IPS DF 4.7 (cell line): ENCODE measurements at regions not wholly inside any gene's neighbourhood (a gene's known extent, or its start where the extent isn't known, plus 50 kb on each side); places are given as distances from the start of the nearest gene placed in this dataset.

ENCODE experiments used
- DNase-seq: peaks from one replicate; pipeline ENCODE4 v3.0.0-alpha.2; 2013; ENCODE audit warnings: low spot score; ENCODE audit errors: extremely low read depth

DNA sequence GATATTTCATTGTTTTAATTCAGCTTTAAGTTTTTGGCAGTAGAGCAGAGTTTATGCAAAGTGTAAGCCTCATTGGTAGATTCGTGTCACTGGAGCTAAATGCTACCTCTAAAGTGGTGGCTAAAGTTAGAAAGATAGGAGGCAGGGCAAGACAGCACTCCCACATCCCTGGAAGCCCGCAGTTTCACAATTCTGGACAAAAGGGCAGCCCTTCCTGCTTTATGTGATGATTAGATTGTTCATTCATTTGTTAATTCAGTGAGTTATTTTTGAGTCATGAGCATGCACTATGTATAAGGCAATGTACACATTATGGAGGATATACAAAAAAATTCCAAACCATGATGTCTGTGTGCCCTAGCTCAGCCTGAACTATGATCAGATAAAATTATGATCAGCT lies 52.1 kb upstream of the EIF3M start:
- DNase-seq: no peak

DNA sequence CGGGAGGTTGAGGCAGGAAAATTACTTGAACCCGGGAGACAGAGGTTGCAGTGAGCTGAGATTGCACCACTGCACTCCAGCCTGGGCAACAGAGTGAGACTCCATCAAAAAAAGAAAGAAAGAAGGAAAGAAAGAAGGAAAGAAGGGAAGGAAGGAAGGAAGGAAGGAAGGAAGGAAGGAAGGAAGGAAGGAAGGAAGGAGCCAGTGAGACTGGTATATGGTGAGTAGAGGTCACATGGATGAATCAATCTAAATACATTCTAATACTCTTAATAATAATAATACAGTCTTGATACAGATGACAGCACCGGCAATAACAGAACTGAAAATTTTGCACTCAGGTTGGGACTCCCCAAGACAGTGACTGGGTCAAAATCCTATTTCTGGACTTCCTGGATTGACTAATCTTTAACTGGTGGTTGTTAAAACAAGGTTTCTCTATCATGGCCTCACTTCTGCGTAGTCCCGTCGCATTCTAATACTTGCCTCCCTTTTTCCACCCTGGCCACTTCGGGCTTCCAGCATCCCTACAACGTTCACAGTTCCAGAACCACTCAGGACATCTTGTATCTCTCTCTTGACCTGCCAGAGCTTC lies 53.5 kb upstream of the EIF3M start:
- no peak for DNase-seq

DNA sequence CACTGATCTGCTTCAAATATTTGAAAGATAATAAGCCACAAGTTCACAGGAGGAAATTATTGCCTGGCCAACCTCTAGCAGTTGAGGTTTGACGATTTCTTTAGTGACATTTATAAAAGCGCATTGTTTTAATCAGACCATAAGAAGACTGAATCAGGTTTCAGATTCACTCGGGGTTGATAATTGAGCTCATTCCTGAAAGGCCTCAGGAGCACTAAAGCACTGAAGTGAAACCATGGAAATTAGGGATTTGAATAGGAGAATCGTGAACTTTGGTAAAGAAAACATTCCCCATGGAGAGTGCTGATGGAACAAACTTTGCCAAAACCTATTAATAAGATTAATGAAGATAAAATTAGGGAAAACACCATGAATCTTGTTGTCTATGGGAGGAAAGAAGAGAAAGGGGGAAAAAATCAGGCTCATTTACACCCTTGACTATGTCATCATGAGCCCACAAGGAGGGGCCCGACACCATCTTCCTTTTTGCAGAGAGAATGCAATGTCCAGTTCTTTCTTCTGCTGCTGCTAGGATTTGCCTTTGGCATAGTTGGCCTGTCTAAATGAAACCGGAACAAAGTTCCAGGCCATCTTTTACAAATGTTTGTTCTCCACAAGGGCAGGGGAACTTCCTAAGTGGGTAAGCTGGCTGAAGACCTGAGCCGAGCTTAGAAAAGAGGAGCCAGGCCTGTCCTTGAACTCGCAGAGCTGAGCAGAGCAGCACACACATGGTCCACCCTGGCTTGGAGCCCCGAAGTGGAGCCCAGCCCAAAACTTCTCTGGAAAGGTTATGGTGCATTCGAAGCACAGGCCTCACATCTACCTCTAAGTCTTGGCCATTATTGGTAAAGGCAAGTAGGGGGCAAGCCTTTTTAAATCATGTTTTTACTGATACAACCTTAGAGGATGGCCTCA lies 56.1 kb upstream of the EIF3M start:
- no peak for DNase-seq

DNA sequence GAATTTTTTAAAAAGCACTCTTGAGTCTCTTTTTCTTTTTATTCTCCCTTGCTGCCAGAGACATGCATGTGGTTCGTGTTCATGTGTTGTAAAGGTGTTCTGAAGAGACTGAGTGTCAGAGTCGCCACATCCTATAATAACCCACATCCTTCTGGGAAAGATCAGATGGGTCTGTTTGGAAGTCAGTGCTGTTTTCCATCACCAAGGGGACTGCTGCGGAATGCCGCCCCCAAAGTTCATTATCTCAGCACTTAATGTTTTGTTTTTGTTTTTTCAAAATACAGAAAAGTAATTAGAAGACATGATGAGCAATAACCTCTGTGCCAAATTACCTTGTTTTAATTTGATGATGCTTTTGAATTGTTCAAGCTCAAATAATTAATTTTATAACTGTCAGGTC lies 56.9 kb upstream of the EIF3M start:
- no peak for DNase-seq

DNA sequence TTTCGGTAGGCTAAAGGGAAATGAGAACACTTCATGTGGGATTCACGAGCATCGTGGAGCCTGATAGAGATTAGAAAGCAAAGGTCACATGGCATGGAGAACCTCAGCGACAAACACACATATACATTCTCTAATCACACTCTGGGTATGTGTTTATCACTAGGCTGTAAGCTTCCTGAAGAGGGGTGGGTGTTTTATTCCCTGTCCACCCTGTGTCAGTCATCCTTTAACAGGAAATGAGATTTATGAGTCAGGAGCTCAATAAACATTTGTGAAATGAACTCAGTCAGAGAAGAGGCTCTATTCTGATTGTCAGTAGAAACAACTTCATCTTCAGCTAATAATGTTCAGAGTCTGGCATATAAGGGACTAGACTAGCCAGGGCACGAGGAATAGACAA lies 71.7 kb upstream of the EIF3M start:
- DNase-seq: no peak

DNA sequence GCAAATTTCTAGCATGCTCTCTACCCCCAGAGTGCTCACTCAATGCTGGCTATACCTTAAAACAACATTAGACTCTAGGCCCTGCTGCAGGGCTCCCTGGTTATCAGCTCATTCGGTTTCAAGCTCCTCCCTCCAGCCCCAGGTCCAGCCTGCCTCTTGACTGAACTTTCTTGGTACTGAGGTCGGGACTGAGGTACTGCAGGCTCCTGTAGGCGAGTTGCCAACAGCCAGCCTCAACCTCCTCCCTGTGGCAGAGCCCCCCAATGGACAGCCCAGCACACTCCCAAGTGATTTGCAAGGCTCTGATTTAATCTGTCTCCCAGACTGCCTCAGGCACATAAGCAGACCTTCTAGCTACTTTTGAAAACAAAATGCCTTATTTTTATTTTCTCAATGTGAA lies 73.6 kb upstream of the EIF3M start:
- DNase-seq: no peak

DNA sequence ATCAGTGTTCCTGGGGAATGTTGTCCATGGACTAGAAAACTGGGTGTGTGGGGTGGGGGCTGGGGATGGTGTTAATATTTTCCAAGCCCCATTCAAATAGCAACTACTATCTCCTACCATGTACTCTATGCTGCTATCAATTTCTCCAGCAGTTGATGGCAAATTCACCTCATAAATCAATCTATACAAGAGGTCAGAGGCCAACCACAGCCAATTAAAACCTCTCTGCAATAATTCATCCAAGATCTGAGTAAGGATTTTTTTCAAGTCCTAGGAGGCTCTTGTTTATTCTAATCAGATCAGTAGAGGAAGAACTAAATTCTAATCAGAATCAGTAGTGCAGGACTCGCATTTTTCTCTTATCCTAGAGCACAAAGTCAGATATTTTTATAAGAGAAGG lies 73.4 kb upstream of the WT1 start:
- DNase-seq: no peak

DNA sequence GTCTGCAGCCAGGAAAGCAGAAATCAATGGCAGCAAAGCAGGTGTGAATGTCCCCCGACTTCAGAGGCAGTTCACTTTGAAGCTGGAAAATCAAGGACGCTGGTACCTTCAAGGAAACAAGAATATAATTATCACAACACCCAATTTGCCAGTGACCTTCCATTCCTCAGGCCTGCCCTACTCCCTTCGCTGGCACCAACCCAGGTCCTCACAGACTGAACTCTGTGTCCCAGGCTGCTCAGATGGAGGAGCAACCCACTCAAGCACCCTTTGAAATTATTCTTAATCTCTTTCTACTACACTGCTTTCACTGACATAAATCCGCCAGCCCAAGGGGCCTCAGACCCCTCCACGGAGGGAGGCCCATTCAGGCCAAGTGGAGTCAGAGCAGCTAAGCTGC lies 64.7 kb upstream of the WT1 start:
- no peak for DNase-seq

DNA sequence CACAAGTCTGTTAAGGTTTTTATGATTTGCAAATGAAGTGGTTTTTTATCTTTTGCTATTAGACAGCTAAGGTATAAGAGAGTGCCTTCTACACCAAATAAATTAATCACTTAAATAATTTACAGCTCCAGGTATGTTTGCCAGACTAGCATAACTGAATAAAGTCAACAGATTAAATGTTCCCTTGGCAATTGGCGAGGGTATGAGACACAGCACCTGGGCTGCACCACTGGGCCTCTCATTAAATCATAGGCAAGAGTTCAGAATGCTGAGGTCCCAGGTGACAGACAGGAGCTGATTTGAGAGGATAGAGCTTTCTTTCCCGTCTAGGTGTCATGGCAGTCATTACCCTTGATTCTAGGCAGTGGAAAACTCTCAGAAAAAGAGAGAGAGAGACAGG lies 62.6 kb upstream of the WT1 start:
- DNase-seq: no peak

DNA sequence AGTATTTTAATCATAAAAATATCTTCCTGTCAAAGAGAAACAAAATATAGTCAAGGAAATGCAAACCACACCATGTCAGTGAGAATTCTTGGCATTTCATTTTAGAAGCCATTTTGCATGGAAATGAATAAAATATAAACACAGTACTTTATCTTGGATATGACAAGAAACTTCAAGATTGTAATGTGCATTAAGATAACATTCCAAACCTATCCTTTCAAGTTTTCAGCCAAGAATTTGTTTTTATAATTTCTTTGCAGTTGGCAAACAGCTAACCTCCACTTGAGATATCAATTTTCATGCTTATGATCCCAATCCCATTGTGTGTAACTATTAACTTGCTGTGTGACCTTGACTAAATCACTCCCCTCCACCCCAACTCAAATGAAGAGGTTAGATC lies 59.3 kb upstream of the WT1 start:
- DNase-seq: no peak

DNA sequence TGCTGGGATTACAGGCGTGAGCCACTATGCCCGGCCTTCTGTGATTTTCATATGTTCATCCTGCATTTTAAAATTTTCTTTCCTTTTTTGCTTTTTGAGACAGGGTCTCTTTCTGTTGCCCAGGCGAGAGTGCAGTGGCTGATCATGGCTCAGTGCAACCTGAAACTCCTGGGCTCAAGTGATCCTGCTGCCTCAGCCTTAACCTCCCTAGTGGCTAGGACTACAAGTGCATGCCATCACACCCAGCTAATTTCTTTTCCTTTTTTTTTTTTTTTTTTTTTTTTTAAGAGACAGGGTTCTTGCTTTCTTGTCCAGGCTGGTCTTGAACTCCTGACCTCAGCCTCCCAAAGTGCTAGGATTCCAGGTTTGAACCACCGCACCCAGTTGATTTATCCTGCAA lies 54.1 kb upstream of the WT1 start:
- DNase-seq: peak; percentile 9

DNA sequence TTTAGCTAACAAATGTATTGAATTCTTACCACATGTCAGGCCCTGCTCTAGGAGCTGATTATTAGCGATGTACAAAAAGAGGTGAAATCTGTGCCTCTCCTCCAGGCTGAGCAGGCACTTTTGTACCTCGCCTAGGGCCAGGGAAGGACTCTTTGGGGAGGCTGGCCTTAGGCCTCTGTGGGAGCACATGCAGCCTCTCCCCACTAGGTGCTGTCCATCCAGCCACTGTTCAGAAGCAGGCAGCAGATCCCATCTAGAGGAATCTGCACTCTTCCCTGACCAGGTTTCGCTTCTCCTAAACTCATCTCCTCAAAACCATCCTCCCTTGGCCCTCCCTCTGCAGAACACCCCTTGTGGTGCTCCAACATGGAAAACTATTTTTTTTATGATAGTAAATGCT lies 51.9 kb upstream of the WT1 start:
- no peak for DNase-seq

DNA sequence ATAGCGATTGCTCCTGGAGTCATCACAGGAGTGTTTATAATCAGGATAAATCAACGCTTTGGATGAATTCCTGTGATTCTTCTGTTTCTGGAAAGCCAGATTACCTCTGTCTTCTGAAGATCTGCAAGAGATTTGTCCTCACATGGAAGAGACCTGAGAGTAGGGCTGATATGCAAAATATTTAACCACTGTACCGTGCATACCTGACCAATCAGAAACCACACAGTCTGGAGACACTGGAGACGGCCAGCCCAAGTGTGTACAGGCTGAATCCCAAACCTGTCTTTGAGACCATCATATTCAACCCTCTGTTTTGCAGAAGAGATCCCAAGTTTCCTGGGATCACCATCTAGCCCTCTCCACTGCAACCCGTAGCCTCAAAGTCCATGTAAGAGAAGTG lies 50.4 kb upstream of the WT1 start:
- no peak for DNase-seq
